Duodenal mucosa (tissue), 2 donors: ENCODE measurements at regions not wholly inside any gene's neighbourhood (a gene's known extent, or its start where the extent isn't known, plus 50 kb on each side); places are given as distances from the start of the nearest gene placed in this dataset.

Source experiments
- H3K27ac ChIP-seq: one replicate; pipeline ENCODE4 v1.7.0; 2013; ENCODE audit warnings: low read depth, low read length
- H3K27me3 ChIP-seq, 2 donors: one replicate each; pipeline ENCODE4 v1.7.0; 2013; ENCODE audit warnings: low read length in 2 of 2, control low read depth in 1 of 2; ENCODE audit not compliant: insufficient read depth in 2 of 2, control insufficient read depth in 1 of 2
- H3K36me3 ChIP-seq, 2 donors: one replicate each; pipeline ENCODE4 v1.7.0; 2013; ENCODE audit warnings: low read length in 2 of 2, control low read depth in 1 of 2; ENCODE audit not compliant: insufficient read depth in 2 of 2, control insufficient read depth in 1 of 2
- H3K4me1 ChIP-seq, 2 donors: one replicate each; pipeline ENCODE4 v1.7.0; 2013; ENCODE audit warnings: low read length in 2 of 2, control low read depth in 1 of 2; ENCODE audit not compliant: insufficient read depth in 2 of 2, control insufficient read depth in 1 of 2
- H3K4me3 ChIP-seq, 2 donors: one replicate each; pipeline ENCODE4 v1.7.0; 2013; ENCODE audit warnings: low read length in 2 of 2, low read depth in 1 of 2
- H3K9ac ChIP-seq, 2 donors: one replicate each; pipeline ENCODE4 v1.7.0; 2013; ENCODE audit warnings: low read length in 2 of 2, low read depth in 1 of 2
- H3K9me3 ChIP-seq, 2 donors: one replicate each; pipeline ENCODE4 v1.7.0; 2013; ENCODE audit warnings: low read length in 2 of 2, control low read depth in 1 of 2; ENCODE audit not compliant: control insufficient read depth in 1 of 2

DNA sequence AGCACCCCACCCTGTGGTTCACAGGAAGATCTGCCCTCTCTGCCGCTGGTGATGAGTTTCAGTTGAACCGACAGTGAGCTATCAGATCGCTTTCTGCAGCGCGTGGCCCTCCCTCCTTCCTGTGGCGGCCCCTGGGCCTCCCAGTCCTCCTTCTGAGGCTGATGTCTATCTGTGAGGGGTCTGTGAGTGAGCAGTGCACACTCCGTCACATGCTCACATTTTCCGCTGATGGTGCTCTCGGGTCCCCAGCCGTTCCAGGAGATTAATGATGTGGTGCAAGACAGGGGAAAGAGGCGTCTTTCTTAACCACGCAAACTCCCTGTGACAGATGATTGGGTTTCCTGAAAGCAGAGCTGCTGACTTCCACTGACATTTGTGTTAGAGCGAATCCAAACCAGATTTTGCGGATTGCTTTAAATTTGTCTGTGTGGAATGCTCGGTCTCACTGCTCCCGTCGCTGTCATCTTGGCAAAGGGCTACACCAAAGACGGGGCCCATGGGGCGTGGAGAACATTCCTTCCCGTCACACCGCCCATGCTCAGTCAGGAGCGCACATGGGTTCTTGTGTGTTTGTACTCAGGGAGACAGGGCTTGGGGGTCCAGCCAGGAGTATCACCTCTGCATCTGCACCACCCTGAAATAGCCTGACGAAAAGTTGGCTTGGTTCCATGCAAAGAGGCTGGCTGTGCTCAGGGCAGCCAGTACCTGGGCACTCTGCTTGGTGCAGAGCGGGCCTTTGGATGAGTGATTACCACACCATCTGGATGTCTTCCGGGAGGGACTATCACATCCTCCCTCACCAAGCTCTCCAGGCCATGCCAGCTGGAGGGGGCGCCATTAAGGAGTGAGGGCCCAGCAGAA lies 154.7 kb upstream of the HS6ST1 start:
- Histone ChIP-seq H3K27me3 (no peaks in the 10 kb centered on the region), H3K4me1 (peaks cover 4 to 5% of the 10 kb centered on the region in 2 donors), H3K4me3 (peak overlapping the region; percentile 21 to 40), H3K27ac (no peak overlapping the region), H3K9ac (no peak overlapping the region), H3K9me3 (peaks cover 23 to 25% of the 10 kb centered on the region in 2 donors), H3K36me3 (no peaks in the 10 kb centered on the region)

DNA sequence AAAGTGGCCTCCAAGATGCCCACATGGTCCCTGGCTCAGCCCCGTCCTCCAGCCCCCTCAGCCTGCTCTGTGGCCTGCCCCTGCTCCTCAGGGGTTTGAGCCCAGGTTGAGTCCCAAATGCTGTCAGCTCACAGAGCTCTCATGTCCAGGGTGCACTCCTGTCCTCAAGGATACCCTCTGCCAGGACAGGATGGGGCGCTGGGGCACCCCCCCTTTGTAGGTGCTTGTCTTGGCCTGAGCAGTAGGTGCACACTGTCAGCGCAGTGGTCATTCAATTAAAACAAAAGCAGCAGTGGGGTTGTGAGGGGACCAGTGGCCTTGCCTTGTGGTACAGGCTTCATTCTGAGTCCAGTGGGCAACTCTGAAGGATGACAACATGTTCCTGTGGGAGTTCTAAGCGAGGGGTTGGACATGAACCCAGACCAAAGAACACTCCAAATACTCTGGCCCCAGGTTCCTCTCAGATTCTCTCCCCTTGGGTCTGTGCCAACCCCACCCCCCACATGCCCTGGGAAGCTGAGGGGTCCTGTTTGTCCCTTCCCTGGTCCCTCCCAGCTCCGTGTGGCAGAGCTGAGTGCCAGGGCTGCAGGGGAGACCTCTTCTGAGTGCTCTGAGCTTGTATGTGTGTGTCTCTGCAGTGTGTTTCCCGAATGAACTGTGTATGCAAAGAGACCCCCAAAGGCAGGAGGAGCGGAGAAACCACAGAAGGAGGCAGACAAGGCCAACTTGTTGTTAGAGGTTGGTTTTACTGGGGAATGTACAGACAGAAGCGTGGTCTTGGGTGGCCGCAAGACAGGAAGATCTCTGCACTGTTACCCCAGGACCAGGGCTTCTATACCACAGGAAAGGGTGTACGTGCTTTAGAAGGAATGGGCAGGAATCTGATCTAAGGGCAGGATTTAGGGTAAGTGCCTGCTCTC lies 155.6 kb upstream of the HS6ST1 start:
- peaks cover 4 to 5% of the 10 kb centered on the region in 2 donors for H3K4me1 ChIP-seq
- H3K36me3 ChIP-seq = no peaks in the 10 kb centered on the region
- H3K9ac ChIP-seq = no peak overlapping the region
- no peak overlapping the region for H3K4me3 ChIP-seq
- H3K9me3 ChIP-seq = peaks cover 15 to 17% of the 10 kb centered on the region in 2 donors
- H3K27me3 ChIP-seq = no peaks in the 10 kb centered on the region
- no peak overlapping the region for H3K27ac ChIP-seq

GRCh38 chr2:128474962-128475361 lies 156.3 kb upstream of the HS6ST1 start:
- Histone ChIP-seq H3K9me3 (peaks cover 8 to 10% of the 10 kb centered on the region in 2 donors), H3K36me3 (no peaks in the 10 kb centered on the region), H3K4me1 (peaks cover 4 to 5% of the 10 kb centered on the region in 2 donors), H3K27ac (no peak overlapping the region), H3K27me3 (no peaks in the 10 kb centered on the region), H3K4me3 (no peak overlapping the region), H3K9ac (no peak overlapping the region)

DNA sequence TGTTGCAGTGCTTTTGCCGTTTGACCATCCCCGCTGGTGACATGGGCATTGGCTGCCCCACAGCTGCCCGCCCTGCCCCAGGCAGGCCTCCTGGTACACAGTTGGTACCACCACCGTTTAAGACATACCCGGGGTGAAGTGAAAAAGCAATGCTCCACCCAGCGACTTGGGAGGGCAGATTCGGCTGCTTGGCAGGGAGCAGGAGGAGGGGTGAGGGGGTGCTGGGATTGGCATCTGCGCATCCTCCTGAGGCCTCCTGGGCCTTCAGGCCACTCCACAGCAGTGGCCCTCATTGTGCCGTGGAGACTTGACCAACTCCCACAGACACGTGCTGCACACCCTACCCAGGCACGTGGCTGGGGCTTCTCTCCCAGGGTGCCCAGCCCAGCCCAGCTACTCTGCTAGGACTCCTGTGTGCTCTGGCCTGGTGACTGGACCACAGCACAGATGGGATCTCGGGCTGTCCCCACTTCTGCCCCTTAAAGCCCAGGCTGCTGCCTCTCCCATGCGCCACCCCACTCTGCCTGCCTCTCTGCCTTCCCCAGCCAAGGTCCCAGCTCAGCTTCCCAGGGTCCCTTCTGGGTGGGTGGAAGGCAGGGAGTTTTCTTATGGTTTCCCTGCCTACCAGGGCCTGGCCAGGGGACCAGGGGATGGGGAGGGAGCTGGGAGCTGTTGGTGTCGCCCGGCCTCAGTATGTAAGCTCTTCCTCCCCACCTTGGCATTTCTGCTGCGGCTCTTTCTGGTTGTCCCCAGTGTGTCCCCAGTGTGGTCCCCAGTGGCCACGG lies 157.0 kb upstream of the HS6ST1 start:
- peaks cover 2 to 5% of the 10 kb centered on the region in 2 donors for H3K9me3 ChIP-seq
- peaks cover 4 to 5% of the 10 kb centered on the region in 2 donors for H3K4me1 ChIP-seq
- no peaks in the 10 kb centered on the region for H3K36me3 ChIP-seq
- H3K27me3 ChIP-seq = no peaks in the 10 kb centered on the region
- no peak overlapping the region for H3K27ac ChIP-seq
- H3K9ac ChIP-seq = no peak overlapping the region
- H3K4me3 ChIP-seq = no peak overlapping the region

DNA sequence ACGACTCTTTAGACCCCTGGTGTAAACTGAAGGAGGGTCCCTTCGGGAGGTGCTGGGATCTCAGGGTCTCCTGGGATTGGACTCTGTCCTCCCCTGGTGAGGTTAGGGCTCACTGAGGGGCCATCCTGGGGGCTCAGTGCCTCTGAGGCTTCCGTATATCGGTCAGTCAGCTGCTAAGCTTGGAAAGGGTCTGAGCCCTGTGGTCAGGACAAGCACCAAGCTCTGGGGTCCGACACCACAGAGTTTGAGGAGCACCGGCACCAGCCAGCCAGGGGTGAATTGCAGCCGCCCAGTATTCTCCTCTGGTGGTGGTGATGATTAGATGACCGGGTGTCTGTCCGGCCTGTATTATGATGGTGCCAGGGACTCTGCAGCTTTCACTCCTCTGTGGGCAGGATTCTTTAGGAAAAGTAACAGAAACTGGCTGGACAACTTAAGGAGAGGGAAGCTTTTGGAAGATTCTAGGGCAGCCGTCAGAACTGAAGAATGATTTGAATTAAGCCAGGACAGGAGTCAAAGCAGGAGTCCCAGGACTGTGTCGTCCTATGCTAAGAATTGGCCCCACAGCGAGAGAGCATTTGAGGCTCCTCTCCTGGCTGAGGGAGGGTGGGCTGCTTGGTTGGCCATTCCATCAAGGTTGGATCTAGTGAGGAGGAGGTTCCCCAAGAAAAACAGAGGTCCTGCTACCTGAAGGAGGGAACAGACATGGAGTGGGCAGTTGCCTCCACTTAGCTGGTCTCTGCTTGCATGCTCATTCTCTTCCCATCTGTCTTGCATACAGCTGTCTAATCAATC lies 158.6 kb upstream of the HS6ST1 start:
- no peaks in the 10 kb centered on the region for H3K9me3 ChIP-seq
- H3K36me3 ChIP-seq = no peaks in the 10 kb centered on the region
- peaks cover 4 to 5% of the 10 kb centered on the region in 2 donors for H3K4me1 ChIP-seq
- H3K9ac ChIP-seq = no peak overlapping the region
- no peaks in the 10 kb centered on the region for H3K27me3 ChIP-seq
- H3K4me3 ChIP-seq = no peak overlapping the region
- H3K27ac ChIP-seq = no peak overlapping the region

DNA sequence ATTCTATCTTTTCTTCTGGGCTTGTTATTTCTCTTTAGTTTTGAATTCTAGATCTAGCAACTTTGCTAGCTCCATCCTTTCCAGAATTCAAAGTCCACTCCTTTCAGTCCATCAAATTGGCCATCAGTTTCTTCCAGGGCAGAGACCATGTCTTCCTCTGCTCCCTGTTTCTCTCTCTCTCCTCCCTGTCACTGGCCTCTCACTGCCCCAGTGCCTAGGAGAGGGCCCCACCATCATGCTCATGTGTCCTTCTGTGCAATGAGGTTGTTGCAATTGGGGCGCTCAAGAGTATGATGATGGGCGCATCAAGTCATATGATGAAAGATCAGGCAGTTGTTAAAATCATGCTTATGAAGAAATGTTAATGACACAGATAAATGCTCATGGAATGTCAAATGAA lies 159.2 kb upstream of the HS6ST1 start:
- Histone ChIP-seq H3K4me1 (peaks cover 4 to 5% of the 10 kb centered on the region in 2 donors), H3K36me3 (no peaks in the 10 kb centered on the region), H3K27ac (no peak overlapping the region), H3K4me3 (no peak overlapping the region), H3K27me3 (no peaks in the 10 kb centered on the region), H3K9ac (no peak overlapping the region), H3K9me3 (no peaks in the 10 kb centered on the region)

DNA sequence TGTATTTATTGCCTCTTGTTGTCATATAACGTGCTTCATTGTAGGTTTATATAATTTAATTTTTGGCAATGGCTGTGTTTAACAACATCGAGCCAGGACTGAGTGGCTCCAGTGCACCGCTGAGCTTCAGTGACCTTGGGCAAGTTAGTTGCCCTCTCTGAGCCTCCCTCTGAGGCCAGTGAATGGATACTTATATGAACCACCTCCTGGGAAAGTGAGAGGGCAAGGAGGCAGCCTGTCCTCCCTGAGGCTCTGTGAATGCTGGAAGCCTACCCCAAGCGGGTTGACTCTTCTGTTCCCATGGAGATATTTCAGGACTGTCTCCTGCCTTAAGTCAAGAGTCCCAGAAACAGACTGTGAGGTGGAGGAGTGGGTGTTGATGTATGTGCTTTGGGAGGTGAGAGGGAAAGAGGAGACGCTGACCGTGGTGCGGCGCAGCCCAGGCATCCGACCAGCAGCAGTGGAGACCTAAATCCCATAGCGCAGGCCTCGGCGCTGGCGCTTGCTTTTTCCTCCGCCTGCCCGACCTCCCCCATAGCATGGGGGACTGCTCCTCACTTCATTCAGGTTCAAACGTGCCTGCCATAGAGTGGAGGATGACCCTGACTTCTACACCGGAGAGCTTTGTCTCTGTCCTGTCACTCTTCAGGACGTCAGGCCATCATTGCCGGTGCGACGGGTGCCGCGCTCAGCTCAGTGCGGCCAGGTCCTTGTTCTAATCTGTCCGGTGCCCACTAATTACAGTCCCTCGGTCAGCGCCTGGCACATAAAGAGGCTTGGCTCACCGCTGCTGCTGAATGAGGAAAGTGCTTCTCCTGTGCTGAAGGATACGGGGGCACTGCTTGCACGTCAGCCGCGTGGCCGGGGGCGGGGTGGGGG lies 167.3 kb upstream of the HS6ST1 start:
- H3K27me3 ChIP-seq = peaks cover 0 to 4% of the 10 kb centered on the region in 2 donors
- H3K4me3 ChIP-seq = no peak overlapping the region
- no peaks in the 10 kb centered on the region for H3K9me3 ChIP-seq
- H3K9ac ChIP-seq = no peak overlapping the region
- H3K27ac ChIP-seq = no peak overlapping the region
- no peaks in the 10 kb centered on the region for H3K4me1 ChIP-seq
- no peaks in the 10 kb centered on the region for H3K36me3 ChIP-seq

GRCh38 chr2:128486640-128487375 lies 168.1 kb upstream of the HS6ST1 start:
- peaks cover 0 to 4% of the 10 kb centered on the region in 2 donors for H3K27me3 ChIP-seq
- H3K9me3 ChIP-seq = no peaks in the 10 kb centered on the region

More at GRCh38 chr2:128486640-128487375, 168.1 kb upstream of the HS6ST1 start:
- no peaks in the 10 kb centered on the region for H3K36me3 ChIP-seq
- no peaks in the 10 kb centered on the region for H3K4me1 ChIP-seq
- H3K9ac ChIP-seq = no peak overlapping the region
- no peak overlapping the region for H3K27ac ChIP-seq
- H3K4me3 ChIP-seq = no peak overlapping the region
